ENCODE measurements at regions not wholly inside any gene's neighbourhood (a gene's known extent, or its start where the extent isn't known, plus 50 kb on each side); places are given as distances from the start of the nearest gene placed in this dataset.

GRCh38 chr10:28872587-28873165 is 195.4 kb downstream of the BAMBI start:
- TF ChIP-seq POLR2A (IDR thresholded peaks at IDR 0.05), result no peak
- TF ChIP-seq CTCF (IDR thresholded peaks at IDR 0.05), result no peak
- TF ChIP-seq EP300 (IDR thresholded peaks at IDR 0.05), result no peak
